ENCODE measurements at regions not wholly inside any gene's neighbourhood (a gene's known extent, or its start where the extent isn't known, plus 50 kb on each side); places are given as distances from the start of the nearest gene placed in this dataset.
"Not testable (repeated sequence)": the region's sequence is repeated elsewhere in the genome, so short reads cannot be mapped to it uniquely, and the experiment has no call there.

- H3K4me3 Mint-ChIP-seq = no peak overlapping the region
- no peak overlapping the region for H3K27ac Mint-ChIP-seq
- TF ChIP-seq CTCF (IDR thresholded peaks at IDR 0.05) = no peak
- ATAC-seq = no peak
- no peaks in the 10 kb centered on the region for H3K4me1 Mint-ChIP-seq (ENCODE audit: low read depth)
- intact Hi-C loops (cut with micrococcal nuclease) = no loop called here
- DNase-seq = no peak
- no peaks in the 10 kb centered on the region for H3K9me3 Mint-ChIP-seq
- ChIA-PET POLR2A (no interaction called here), CTCF (no interaction called here)
- peaks cover 6% of the 10 kb centered on the region for H3K27me3 Mint-ChIP-seq
- no peaks in the 10 kb centered on the region for H3K36me3 Mint-ChIP-seq (ENCODE audit: low read depth)
These were observed 55.1 kb upstream of the SEC24B start for GRCh38 chr4:109378511-109378910.

- DNase-seq (no peak), ATAC-seq (no peak)
- H3K4me1 Mint-ChIP-seq (ENCODE audit: low read depth) = no peaks in the 10 kb centered on the region
- no peaks in the 10 kb centered on the region for H3K36me3 Mint-ChIP-seq (ENCODE audit: low read depth)
- POLR2A ChIA-PET = no interaction called here
- no peak for TF ChIP-seq CTCF (IDR thresholded peaks at IDR 0.05)
- no peak overlapping the region for H3K4me3 Mint-ChIP-seq
- no peak overlapping the region for H3K27ac Mint-ChIP-seq
- CTCF ChIA-PET = no interaction called here
- H3K9me3 Mint-ChIP-seq = no peaks in the 10 kb centered on the region
- H3K27me3 Mint-ChIP-seq = peaks cover 7% of the 10 kb centered on the region
- intact Hi-C loops (cut with micrococcal nuclease) = no loop called here
These were observed 55.5 kb upstream of the SEC24B start for GRCh38 chr4:109378076-109378475.

GRCh38 chr4:109375778-109376414, 57.7 kb upstream of the SEC24B start:
- H3K9me3 Mint-ChIP-seq = no peaks in the 10 kb centered on the region
- no peak for ATAC-seq
- ChIA-PET POLR2A (no interaction called here), CTCF (no interaction called here)
- peaks cover 10% of the 10 kb centered on the region for H3K27me3 Mint-ChIP-seq
- no peaks in the 10 kb centered on the region for H3K4me1 Mint-ChIP-seq (ENCODE audit: low read depth)
- H3K27ac Mint-ChIP-seq = no peak overlapping the region
- H3K4me3 Mint-ChIP-seq = no peak overlapping the region
- no peak for TF ChIP-seq CTCF (IDR thresholded peaks at IDR 0.05)
- H3K36me3 Mint-ChIP-seq (ENCODE audit: low read depth) = no peaks in the 10 kb centered on the region
- intact Hi-C loops (cut with micrococcal nuclease) = no loop called here
- no peak for DNase-seq

- Mint-ChIP-seq H3K4me1 (ENCODE audit: low read depth) (no peaks in the 10 kb centered on the region), H3K4me3 (no peak overlapping the region), H3K27ac (no peak overlapping the region), H3K36me3 (ENCODE audit: low read depth) (no peaks in the 10 kb centered on the region), H3K9me3 (no peaks in the 10 kb centered on the region), H3K27me3 (peaks cover 22% of the 10 kb centered on the region)
- CTCF ChIA-PET = no interaction called here
- POLR2A ChIA-PET = interaction anchor here (0.6 kb wide), 1 partner anchor 70 kb away, joined by 3 read pairs; no protein-coding TSS in a partner anchor
- DNase-seq (no peak), ATAC-seq (no peak)
- TF ChIP-seq CTCF (IDR thresholded peaks at IDR 0.05) = no peak
- intact Hi-C loops (cut with micrococcal nuclease) = no loop called here
These were observed 65.0 kb upstream of the SEC24B start for GRCh38 chr4:109368661-109369060.

GRCh38 chr4:109365939-109366338, 63.5 kb upstream of the COL25A1 start:
- intact Hi-C loops (cut with micrococcal nuclease) = no loop called here
- TF ChIP-seq CTCF (IDR thresholded peaks at IDR 0.05) = no peak
- POLR2A ChIA-PET = no interaction called here
- ATAC-seq (no peak), DNase-seq (no peak)
- H3K4me3 Mint-ChIP-seq = no peak overlapping the region
- H3K4me1 Mint-ChIP-seq (ENCODE audit: low read depth) = peaks cover 3% of the 10 kb centered on the region
- CTCF ChIA-PET = no interaction called here
- H3K27me3 Mint-ChIP-seq = peaks cover 20% of the 10 kb centered on the region
- H3K9me3 Mint-ChIP-seq = no peaks in the 10 kb centered on the region
- H3K27ac Mint-ChIP-seq = no peak overlapping the region
- H3K36me3 Mint-ChIP-seq (ENCODE audit: low read depth) = no peaks in the 10 kb centered on the region

GRCh38 chr4:109365297-109365696, 62.8 kb upstream of the COL25A1 start:
- H3K27ac Mint-ChIP-seq; intact Hi-C loops (cut with micrococcal nuclease); POLR2A ChIA-PET; H3K4me1 Mint-ChIP-seq (ENCODE audit: low read depth); H3K4me3 Mint-ChIP-seq; H3K36me3 Mint-ChIP-seq (ENCODE audit: low read depth); CTCF ChIA-PET; DNase-seq; ATAC-seq; H3K9me3 Mint-ChIP-seq: not testable (repeated sequence)
- peaks cover 23% of the 10 kb centered on the region for H3K27me3 Mint-ChIP-seq
